DMS53 treated with DMSO at 0.1 percent for 48 hours (cell line): ENCODE measurements at regions not wholly inside any gene's neighbourhood (a gene's known extent, or its start where the extent isn't known, plus 50 kb on each side); places are given as distances from the start of the nearest gene placed in this dataset.

Source experiments
- DNase-seq: peaks from one replicate; lab custom pipeline; 2025; ENCODE audit not compliant: unreplicated experiment; lab: John Stamatoyannopoulos, UW

DNA sequence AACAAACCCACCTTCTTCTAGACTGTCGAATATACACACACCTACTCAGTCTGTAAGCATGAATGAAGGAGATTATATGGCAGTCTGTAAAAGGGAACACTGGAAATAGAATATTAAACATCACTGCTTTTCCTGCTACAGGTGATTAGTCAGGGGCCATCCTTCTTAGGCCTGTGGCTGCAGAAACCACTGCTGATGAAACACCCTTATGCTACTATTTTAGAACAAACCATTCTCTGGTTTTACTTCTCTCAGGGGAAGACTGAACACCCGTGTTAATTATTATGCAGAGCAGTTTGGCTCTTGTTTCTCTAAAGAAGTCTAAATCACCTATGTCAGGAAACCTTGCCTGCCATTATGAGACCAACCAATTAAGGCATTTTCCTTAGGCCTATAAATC, 351.1 kb upstream of the KLF6 start:
- DNase-seq, result no peak

- DNase-seq, result no peak
These were observed 347.2 kb upstream of the KLF6 start for GRCh38 chr10:4132216-4132556.

DNA sequence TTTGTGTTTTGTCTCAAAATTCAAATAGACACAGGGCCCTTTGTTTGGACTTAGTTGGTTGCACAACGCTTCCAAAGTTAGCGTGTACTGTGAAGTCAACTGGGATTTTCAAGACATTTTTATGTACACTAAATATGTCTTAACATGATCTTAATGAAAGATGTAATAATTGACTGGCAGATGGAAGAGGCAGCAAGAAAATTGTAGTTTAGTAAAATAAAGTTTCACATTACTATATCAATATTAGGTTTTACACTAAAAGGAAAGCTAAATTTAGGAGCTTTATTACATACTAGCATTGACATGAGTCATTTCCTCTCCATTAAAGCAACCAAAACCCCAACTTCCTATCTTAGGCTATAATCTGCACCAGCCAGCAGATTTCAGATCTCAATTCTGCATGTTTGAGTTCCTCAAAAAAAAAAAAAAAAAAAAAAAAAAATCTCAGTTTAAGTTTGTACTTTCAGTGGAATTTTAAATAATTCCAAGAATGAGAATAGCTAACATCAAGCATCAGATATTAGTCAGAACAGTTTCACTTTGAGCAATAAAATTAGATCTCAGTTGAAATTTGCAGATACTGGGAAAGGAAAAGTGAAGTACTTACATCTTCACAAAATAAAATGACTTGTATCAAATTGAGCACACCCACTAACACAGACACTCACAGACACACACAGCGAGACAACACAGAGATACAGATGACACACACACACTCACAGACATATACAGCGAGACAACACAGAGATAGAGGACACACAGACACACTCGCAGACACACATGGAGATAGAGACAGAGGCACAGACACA, 346.6 kb upstream of the KLF6 start:
- peak; percentile 15 for DNase-seq

GRCh38 chr10:4130685-4131084, 345.7 kb upstream of the KLF6 start:
- DNase-seq, result no peak

DNA sequence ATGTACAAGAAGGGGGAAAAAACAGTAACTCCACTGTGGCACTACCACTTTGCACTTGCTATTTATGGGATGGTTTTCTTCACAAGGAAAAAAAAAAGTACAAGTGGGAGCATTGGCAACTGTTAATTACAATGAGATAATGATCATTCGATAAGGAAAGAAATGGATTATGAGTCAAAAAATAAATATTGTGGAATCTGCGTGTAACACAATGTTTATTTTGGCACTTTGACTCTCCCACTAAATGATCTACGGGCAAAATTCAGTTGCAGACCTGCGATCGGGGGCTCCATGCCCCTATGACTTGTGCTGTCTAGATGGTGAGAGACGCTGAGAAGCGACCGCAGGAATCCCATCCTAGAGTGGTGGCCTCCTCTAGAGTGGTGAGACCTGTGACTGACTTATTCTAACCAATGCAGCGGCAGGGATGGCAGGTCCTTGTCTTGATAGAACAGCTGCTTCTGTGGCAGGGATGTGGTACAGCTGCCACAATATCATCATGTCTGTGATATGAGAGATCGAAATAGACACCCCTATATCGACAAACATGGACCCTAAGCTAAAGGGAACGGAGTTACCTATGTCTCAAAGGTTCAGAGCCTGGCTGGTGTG, 345.0 kb upstream of the KLF6 start:
- no peak for DNase-seq

DNA sequence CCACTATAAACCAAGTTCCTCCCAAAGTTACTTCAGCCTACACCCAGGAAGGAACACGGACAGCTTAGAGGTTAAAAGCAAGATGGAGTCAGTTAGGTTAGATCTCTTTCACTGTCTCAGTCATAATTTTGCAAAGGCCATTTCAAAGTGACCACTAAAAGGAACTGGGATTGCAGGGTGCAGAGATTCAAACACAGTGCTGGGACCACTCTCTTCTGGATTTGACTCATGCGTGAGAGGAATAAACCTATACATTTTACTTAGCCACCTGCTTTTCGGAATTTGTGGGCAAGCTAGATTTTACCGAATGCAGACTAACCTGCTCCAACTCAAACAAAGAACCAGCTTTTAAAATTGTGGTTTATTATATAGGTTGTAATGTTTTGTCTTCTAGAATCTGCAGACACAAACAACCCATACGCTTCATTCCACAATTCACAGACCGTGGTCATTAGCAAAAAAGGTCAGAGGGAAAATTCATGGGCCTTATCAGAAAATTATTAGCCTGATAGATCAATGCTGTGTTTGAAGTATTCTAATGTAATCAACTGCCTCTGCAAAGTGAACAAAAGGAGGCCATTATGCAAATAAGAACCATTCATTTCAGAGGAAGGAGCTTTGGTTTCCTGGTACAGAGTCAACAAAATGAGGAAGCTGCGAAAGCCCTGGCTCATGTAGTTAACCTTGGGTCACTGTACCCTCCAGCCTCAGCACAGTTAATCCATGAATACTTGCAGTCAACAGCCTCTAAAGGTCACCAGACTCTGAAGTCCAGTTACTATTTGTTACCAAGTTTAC, 342.7 kb upstream of the KLF6 start:
- DNase-seq, result peak; percentile 3

DNA sequence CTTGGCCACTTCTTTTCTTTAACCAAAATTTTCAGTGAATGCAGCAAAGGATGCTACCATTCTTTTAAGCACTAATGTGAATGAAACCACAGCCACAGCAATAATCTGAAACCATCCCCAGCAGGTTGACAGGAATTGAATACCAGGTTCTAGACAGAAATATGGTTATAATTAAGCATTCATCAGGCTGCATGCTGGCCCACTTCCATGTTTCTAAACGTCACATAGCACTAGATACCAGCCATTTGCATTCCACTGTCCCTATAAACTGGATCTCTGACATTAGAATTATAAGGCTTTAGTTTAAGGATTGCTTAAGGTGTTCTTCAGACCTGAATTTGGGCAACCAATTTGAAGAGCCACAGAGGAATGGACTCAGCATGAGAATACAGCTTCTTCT, 340.8 kb upstream of the KLF6 start:
- no peak for DNase-seq

- peak; percentile 19 for DNase-seq
These were observed 336.7 kb upstream of the KLF6 start for GRCh38 chr10:4121502-4122380.

- no peak for DNase-seq
These were observed 335.3 kb upstream of the KLF6 start for GRCh38 chr10:4120096-4120853.

DNA sequence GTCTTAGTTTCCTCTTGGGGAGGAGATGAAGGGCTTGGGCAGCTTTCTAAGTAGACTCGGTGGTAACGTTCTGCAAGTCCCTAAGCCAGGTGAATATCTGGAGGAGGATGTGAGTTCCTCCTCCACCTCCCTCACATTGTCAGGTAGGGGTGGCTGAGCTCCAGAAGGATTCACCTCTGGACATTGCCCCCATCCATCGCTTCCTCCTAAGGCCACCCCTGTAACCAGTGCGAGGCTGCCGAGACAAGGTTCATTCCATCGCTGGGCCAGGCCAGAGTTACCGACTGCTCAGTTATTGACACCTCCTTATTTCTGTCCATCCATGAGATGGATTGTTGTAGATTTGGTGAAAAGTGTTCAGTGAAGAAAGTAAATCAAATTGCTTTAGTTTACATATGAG, 334.1 kb upstream of the KLF6 start:
- DNase-seq, result no peak

- DNase-seq, result no peak
These were observed 332.6 kb upstream of the KLF6 start for GRCh38 chr10:4117604-4118003.

- DNase-seq, result no peak
These were observed 326.6 kb upstream of the KLF6 start for GRCh38 chr10:4111643-4112042.

- DNase-seq, result no peak
These were observed 324.5 kb upstream of the KLF6 start for GRCh38 chr10:4109469-4109868.

- peak; percentile 20 for DNase-seq
These were observed 323.7 kb upstream of the KLF6 start for GRCh38 chr10:4108693-4109092.

DNA sequence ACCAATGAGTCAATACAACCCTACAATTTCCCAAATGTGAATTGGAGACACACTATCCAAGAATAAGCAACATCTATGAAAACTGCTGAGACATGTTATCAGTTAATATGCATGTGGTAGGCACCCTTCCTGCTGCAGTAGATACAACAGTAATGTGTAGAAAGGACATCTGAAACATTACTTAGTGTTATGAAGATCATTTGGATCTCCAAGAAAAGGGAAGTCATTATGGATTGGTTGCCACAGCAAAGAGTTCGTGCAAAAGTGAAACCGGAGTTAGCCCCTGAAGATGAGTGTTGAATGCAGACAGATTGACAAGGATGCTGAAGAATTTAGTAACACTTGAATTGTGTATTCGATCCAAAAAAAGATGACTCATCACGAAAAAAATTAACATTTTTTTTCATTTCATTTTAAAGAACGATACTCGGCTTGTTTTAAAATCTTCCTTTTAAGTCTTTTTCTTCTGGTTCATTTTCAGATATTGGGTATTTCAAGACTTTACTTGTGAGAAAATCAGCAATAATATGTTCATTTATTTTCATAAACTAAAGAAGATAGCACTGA, 322.4 kb upstream of the KLF6 start:
- no peak for DNase-seq

DNA sequence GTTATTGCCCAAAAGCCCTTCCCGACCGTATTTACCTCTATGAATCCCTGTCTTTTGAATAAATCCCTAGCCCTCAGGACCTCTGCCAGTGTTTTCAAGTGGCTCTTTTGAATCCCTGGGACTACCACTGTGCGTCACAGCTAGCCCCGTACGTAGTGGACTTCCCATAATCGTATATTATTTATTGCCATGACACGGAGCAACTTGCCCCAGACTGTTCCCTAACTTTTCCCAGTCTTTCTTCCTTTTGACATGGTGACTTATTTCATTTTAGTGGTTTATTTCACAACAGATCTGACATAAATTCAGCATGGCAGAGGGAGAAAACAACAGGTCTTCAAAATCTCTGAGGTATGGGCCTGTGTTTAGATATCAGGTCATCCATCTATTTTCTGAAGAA, 318.6 kb upstream of the KLF6 start:
- DNase-seq, result no peak

DNA sequence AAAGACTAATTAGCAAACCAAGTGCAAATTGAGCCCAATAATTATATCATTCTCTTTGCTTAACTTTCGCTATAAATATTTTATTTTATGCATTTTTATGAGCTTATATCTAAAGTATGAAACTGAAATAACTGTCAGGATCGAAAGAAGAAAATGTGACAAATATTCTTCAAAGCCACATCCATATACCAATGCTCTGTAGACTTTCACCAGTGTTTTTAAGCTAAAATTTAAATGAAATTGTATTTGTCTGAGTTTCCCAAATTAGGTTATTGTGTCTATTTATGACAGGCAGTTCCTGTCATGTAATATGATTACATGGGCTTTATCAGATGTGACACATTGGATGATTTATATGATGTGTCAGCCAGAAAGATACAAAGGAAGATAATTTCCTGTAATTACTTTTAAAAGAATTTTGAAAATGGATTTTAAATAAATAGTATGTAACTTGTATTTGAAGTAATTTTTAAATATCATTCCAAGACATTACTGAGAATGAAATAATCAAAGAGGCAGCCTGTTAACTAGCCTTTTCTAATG, 317.9 kb upstream of the KLF6 start:
- DNase-seq, result no peak

- no peak for DNase-seq
These were observed 317.1 kb upstream of the KLF6 start for GRCh38 chr10:4101918-4102654.

DNA sequence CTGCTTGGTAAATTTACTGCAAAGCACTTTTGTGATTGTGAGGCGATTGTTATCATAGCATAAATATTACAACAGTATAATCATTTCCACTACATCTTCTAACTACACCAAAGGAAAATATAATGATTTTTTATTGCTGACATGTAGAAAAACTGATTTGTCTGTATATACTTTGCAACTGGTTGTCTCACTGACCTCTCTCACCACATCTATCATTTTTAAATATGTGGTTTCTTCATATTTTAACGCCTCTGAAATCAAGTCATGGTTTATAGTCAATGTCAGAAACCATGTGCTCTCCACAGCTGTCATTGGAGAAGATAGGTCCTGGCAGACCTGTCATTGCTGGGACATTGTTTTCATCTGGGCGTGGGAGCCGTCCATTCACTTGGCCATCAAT, 315.4 kb upstream of the KLF6 start:
- DNase-seq, result no peak
